ENCODE measurements at regions not wholly inside any gene's neighbourhood (a gene's known extent, or its start where the extent isn't known, plus 50 kb on each side); places are given as distances from the start of the nearest gene placed in this dataset.

DNA sequence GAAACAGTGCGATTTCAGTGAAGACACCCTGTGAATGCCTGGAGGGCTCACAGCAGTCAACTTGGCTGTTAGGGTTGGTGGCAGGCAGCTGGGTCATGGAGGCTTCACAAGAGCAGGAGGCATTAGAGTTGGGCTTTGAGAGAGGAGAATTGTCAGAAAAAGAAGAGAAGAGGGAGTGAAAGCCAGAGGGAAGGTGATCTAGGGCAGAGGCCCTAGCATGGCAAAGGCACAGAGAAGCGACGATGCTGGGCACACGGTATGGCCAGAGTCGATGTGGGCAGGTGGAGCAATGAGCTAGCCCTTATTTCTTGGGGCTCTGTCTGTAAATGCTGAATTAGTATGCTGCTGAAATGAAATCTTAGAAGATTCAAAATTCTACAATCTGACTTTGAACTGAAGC, 52.6 kb upstream of the OLFM4 start:
- ATAC-seq (ENCODE audit: low read depth in 2 of 2) (no peak), DNase-seq (no peak)
- Histone ChIP-seq H3K27ac (ENCODE audit: insufficient read depth, low read length, poor library complexity, severe bottlenecking) (no peak overlapping the region), H3K4me1 (ENCODE audit: control insufficient read depth, insufficient read depth, low read length, poor library complexity, severe bottlenecking) (no peaks in the 10 kb centered on the region), H3K36me3 (ENCODE audit: control insufficient read depth, insufficient read depth, low read length) (no peaks in the 10 kb centered on the region), H3K27me3 (ENCODE audit: control insufficient read depth, insufficient read depth, low read length) (no peaks in the 10 kb centered on the region), H3K9me3 (ENCODE audit: control insufficient read depth in 2 of 2, low read length in 2 of 2) (no peaks in the 10 kb centered on the region), H3K4me3 (ENCODE audit: low read depth, low read length) (no peak overlapping the region)
- Mint-ChIP-seq H3K27me3 (no peaks in the 10 kb centered on the region), H3K36me3 (no peaks in the 10 kb centered on the region), H3K27ac (no peak overlapping the region), H3K9me3 (peaks cover 0 to 1% (median 0%) of the 10 kb centered on the region in 7 donors), H3K4me1 (no peaks in the 10 kb centered on the region), H3K4me3 (no peak overlapping the region)

DNA sequence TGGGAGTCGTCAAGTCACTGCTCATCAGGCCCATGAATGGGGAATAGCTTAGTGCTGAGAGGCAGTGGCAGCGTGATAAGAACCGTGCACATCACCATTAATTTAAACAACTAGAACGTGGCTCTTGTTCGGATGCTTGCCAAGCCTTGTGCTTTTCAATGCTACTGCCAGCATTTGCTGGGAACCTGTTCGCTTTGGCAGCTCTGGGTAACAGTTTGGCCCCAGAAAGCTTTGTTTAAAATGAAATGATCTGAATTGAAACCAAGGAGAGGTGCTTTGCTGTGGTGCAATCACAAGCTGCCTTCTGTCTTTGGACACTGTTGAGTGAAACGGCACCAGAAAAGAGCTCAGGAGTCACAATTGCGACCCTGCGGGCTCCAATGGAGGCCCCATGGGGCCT, 53.5 kb upstream of the OLFM4 start:
- H3K27me3 ChIP-seq (ENCODE audit: control insufficient read depth, insufficient read depth, low read length) = no peaks in the 10 kb centered on the region

DNA sequence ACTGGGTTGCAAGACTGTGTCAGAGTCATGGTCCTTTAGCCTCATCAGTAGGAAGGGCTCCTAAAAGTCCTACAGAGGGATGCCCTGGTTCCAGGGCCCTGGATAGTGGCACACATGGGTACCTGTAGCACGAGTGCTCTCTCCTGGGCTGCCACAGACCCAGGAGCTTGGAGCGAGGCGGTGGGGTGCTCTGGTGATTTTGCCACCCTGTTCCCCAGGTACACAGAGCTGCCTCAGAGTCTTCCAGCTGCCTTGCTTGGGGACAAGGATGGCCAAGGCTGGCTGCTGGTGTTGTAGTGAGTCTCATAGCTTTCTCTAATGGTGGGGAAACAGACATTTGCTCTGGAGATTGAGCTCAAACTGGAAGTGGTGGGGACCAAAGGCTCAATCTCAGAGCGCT, 53.9 kb upstream of the OLFM4 start:
- no peak overlapping the region for H3K27ac Mint-ChIP-seq
- H3K4me3 Mint-ChIP-seq = no peak overlapping the region
- no peaks in the 10 kb centered on the region for H3K36me3 Mint-ChIP-seq
- H3K9me3 Mint-ChIP-seq = peaks cover 0 to 1% (median 0%) of the 10 kb centered on the region in 7 donors
- H3K36me3 ChIP-seq (ENCODE audit: control insufficient read depth, insufficient read depth, low read length) = no peaks in the 10 kb centered on the region
- H3K27me3 Mint-ChIP-seq = no peaks in the 10 kb centered on the region
- no peak overlapping the region for H3K4me3 ChIP-seq (ENCODE audit: low read depth, low read length)
- H3K9me3 ChIP-seq (ENCODE audit: control insufficient read depth in 2 of 2, low read length in 2 of 2) = no peaks in the 10 kb centered on the region
- H3K27ac ChIP-seq (ENCODE audit: insufficient read depth, low read length, poor library complexity, severe bottlenecking) = no peak overlapping the region
- no peak for DNase-seq
- ATAC-seq (ENCODE audit: low read depth in 2 of 2) = no peak
- no peaks in the 10 kb centered on the region for H3K4me1 ChIP-seq (ENCODE audit: control insufficient read depth, insufficient read depth, low read length, poor library complexity, severe bottlenecking)
- H3K27me3 ChIP-seq (ENCODE audit: control insufficient read depth, insufficient read depth, low read length) = no peaks in the 10 kb centered on the region
- no peaks in the 10 kb centered on the region for H3K4me1 Mint-ChIP-seq

More for the DNA sequence above, 53.5 kb upstream of the OLFM4 start:
- no peaks in the 10 kb centered on the region for H3K4me1 ChIP-seq (ENCODE audit: control insufficient read depth, insufficient read depth, low read length, poor library complexity, severe bottlenecking)
- no peak overlapping the region for H3K4me3 ChIP-seq (ENCODE audit: low read depth, low read length)
- no peak overlapping the region for H3K4me3 Mint-ChIP-seq
- no peaks in the 10 kb centered on the region for H3K9me3 ChIP-seq (ENCODE audit: control insufficient read depth in 2 of 2, low read length in 2 of 2)
- no peaks in the 10 kb centered on the region for H3K36me3 ChIP-seq (ENCODE audit: control insufficient read depth, insufficient read depth, low read length)
- H3K27ac ChIP-seq (ENCODE audit: insufficient read depth, low read length, poor library complexity, severe bottlenecking) = no peak overlapping the region
- H3K36me3 Mint-ChIP-seq = no peaks in the 10 kb centered on the region
- no peaks in the 10 kb centered on the region for H3K4me1 Mint-ChIP-seq
- no peaks in the 10 kb centered on the region for H3K27me3 Mint-ChIP-seq
- ATAC-seq (ENCODE audit: low read depth in 2 of 2) (no peak), DNase-seq (no peak)
- peaks cover 0 to 1% (median 0%) of the 10 kb centered on the region in 7 donors for H3K9me3 Mint-ChIP-seq
- H3K27ac Mint-ChIP-seq = no peak overlapping the region

DNA sequence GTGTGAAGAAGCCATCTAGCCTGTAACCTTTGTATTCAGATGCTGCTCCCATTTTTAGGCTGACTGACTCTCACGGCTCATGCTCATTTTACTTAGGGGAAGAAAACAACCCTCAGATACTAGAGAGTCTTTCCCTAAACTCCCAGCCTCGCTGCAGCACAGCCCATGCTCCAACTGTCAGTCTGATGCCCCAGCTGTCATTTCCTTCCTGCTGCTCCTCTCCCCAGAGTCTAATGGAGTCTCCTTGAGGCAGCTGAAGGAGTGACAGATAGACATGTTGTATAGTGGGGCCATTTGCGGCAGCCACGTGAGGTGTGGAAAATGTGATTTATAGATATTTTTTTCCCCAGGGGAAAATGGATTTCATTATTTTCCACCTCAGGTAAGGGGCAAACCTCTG, 59.2 kb upstream of the OLFM4 start:
- H3K36me3 Mint-ChIP-seq = no peaks in the 10 kb centered on the region
- H3K27me3 Mint-ChIP-seq = no peaks in the 10 kb centered on the region
- no peak for ATAC-seq (ENCODE audit: low read depth in 2 of 2)
- H3K4me3 ChIP-seq (ENCODE audit: low read depth, low read length) = no peak overlapping the region
- H3K36me3 ChIP-seq (ENCODE audit: control insufficient read depth, insufficient read depth, low read length) = no peaks in the 10 kb centered on the region
- no peak for DNase-seq
- no peak overlapping the region for H3K27ac Mint-ChIP-seq
- H3K27ac ChIP-seq (ENCODE audit: insufficient read depth, low read length, poor library complexity, severe bottlenecking) = no peak overlapping the region
- H3K9me3 ChIP-seq (ENCODE audit: control insufficient read depth in 2 of 2, low read length in 2 of 2) = no peaks in the 10 kb centered on the region
- no peak overlapping the region for H3K4me3 Mint-ChIP-seq
- peaks cover 0 to 1% (median 0%) of the 10 kb centered on the region in 7 donors for H3K9me3 Mint-ChIP-seq
- no peaks in the 10 kb centered on the region for H3K27me3 ChIP-seq (ENCODE audit: control insufficient read depth, insufficient read depth, low read length)
- H3K4me1 ChIP-seq (ENCODE audit: control insufficient read depth, insufficient read depth, low read length, poor library complexity, severe bottlenecking) = no peaks in the 10 kb centered on the region
- H3K4me1 Mint-ChIP-seq = peaks cover 0 to 3% (median 0%) of the 10 kb centered on the region in 4 donors

DNA sequence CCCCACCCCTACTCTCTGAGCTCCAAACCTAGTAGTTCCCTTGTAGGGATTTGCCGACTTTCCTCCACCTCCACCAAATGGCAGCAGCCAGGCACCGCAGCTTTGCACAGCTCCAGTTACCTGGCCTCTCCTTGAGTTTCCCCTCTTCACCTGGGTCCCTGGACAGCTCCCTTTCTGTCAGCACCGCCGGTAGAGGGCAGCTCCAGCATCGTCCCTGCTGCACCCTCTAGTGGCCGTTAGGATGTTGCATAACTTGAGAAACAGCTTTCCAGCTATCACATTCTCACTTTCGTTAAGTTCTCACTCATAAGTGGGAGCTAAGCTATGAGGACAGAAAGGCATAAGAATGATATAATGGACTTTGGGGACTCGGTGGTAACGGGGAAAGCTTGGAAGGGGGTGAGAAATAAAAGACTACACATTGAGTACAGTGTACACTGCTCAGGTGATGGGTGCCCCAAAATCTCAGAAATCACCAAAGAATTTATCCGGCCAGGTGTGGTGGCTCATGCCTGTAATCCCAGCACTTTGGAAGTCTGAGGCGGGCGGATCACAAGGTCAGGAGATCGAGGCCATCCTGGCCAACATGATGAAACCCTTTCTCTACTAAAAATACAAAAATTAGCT, 60.4 kb upstream of the OLFM4 start:
- Histone ChIP-seq H3K27ac (ENCODE audit: insufficient read depth, low read length, poor library complexity, severe bottlenecking) (no peak overlapping the region), H3K27me3 (ENCODE audit: control insufficient read depth, insufficient read depth, low read length) (no peaks in the 10 kb centered on the region), H3K36me3 (ENCODE audit: control insufficient read depth, insufficient read depth, low read length) (no peaks in the 10 kb centered on the region), H3K4me1 (ENCODE audit: control insufficient read depth, insufficient read depth, low read length, poor library complexity, severe bottlenecking) (no peaks in the 10 kb centered on the region), H3K9me3 (ENCODE audit: control insufficient read depth in 2 of 2, low read length in 2 of 2) (no peaks in the 10 kb centered on the region), H3K4me3 (ENCODE audit: low read depth, low read length) (no peak overlapping the region)
- no peak overlapping the region for H3K4me3 Mint-ChIP-seq
- no peaks in the 10 kb centered on the region for H3K27me3 Mint-ChIP-seq
- DNase-seq (peak; percentile 22 to 74 (median 36)), ATAC-seq (ENCODE audit: low read depth in 2 of 2) (peak; percentile 60 to 71)
- H3K4me1 Mint-ChIP-seq = peaks cover 0 to 3% (median 0%) of the 10 kb centered on the region in 4 donors
- no peak overlapping the region for H3K27ac Mint-ChIP-seq
- no peaks in the 10 kb centered on the region for H3K9me3 Mint-ChIP-seq
- no peaks in the 10 kb centered on the region for H3K36me3 Mint-ChIP-seq

DNA sequence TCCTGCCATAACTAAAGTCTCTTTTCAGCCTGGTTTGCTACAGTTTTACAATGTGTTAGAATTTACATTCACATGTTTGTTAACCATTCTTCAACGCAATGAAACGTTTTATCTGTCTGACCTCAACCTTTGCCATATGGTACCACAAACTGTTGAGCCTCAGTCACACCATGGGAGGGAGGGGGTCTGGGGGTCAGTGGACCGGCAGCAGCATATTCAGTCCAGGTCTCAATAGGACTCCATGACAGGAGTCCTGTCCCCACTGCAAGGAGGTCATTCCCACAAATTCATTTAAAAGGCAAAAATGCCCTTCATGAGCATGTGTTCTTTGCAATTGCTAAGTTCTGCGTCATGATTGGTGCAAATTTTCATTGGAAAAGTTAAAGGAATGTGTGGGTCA, 66.6 kb upstream of the OLFM4 start:
- Histone ChIP-seq H3K36me3 (ENCODE audit: control insufficient read depth, insufficient read depth, low read length) (no peaks in the 10 kb centered on the region), H3K9me3 (ENCODE audit: control insufficient read depth in 2 of 2, low read length in 2 of 2) (no peaks in the 10 kb centered on the region), H3K4me3 (ENCODE audit: low read depth, low read length) (no peak overlapping the region), H3K27me3 (ENCODE audit: control insufficient read depth, insufficient read depth, low read length) (no peaks in the 10 kb centered on the region), H3K4me1 (ENCODE audit: control insufficient read depth, insufficient read depth, low read length, poor library complexity, severe bottlenecking) (no peaks in the 10 kb centered on the region), H3K27ac (ENCODE audit: insufficient read depth, low read length, poor library complexity, severe bottlenecking) (no peak overlapping the region)
- H3K4me1 Mint-ChIP-seq = peaks cover 0 to 1% (median 0%) of the 10 kb centered on the region in 4 donors
- no peak for DNase-seq
- H3K27me3 Mint-ChIP-seq = no peaks in the 10 kb centered on the region
- H3K36me3 Mint-ChIP-seq = no peaks in the 10 kb centered on the region
- no peak overlapping the region for H3K4me3 Mint-ChIP-seq
- no peak overlapping the region for H3K27ac Mint-ChIP-seq
- peaks cover 0 to 2% (median 0%) of the 10 kb centered on the region in 7 donors for H3K9me3 Mint-ChIP-seq
- ATAC-seq (ENCODE audit: low read depth in 2 of 2) = no peak

DNA sequence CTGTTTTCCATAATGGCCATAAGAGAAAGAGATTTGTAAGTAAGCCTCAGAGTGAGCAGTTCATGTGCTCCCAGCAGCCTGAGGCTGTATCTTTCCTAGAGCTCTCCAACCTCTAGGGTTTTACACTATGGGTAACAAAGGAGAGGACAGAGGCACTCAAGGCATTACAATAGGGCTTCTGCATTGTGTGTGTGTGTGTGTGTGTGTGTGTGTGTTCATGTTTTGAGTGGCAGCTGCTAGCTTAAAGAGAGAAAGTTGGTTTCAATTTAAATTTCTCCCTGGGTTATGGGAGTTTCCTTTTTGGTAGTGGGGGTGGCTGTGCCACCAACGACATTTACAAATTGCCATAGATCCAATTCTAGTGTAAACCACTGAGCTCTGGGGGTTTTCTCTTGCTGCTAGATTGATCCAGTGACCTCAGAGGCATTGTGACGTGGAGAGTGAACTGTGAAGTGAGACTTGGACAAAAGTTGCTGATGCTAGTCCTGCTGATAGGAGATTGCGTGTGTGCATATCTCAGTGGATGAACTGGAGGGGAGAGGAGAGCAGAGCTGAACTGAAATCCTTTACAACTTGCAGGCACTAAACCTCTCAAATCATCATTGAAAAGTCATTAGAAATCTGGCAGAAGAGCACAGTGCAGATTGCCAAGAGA, 67.2 kb upstream of the OLFM4 start:
- H3K36me3 Mint-ChIP-seq = no peaks in the 10 kb centered on the region
- DNase-seq = no peak
- H3K27ac Mint-ChIP-seq = no peak overlapping the region
- Histone ChIP-seq H3K9me3 (ENCODE audit: control insufficient read depth in 2 of 2, low read length in 2 of 2) (no peaks in the 10 kb centered on the region), H3K4me3 (ENCODE audit: low read depth, low read length) (no peak overlapping the region), H3K27me3 (ENCODE audit: control insufficient read depth, insufficient read depth, low read length) (no peaks in the 10 kb centered on the region), H3K36me3 (ENCODE audit: control insufficient read depth, insufficient read depth, low read length) (no peaks in the 10 kb centered on the region), H3K27ac (ENCODE audit: insufficient read depth, low read length, poor library complexity, severe bottlenecking) (no peak overlapping the region), H3K4me1 (ENCODE audit: control insufficient read depth, insufficient read depth, low read length, poor library complexity, severe bottlenecking) (no peaks in the 10 kb centered on the region)
- peaks cover 0 to 1% (median 0%) of the 10 kb centered on the region in 4 donors for H3K4me1 Mint-ChIP-seq
- ATAC-seq (ENCODE audit: low read depth in 2 of 2) = no peak
- no peak overlapping the region for H3K4me3 Mint-ChIP-seq
- no peaks in the 10 kb centered on the region for H3K27me3 Mint-ChIP-seq
- peaks cover 0 to 2% (median 0%) of the 10 kb centered on the region in 7 donors for H3K9me3 Mint-ChIP-seq

DNA sequence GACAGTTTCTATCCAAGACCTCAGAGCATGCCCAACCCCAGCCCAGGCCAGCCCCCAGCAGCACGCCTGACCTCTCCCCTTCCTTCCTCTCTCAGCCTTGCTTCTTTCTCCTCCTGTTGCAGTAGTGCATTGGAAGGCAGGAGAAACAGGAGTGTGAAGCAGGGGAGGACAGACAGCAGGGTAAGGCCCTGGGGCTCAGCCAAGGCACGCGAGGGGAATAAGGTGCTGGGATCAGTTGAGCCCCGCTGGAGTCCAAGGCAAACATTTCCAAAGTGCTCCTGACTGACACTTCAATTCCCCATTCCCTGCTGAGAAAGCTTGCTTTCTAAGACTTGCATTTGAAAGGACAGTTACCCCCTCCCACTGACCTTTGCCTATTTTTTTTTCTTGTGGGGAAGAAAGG, 73.1 kb upstream of the OLFM4 start:
- no peak for ATAC-seq (ENCODE audit: low read depth in 2 of 2)
- Mint-ChIP-seq H3K4me1 (no peaks in the 10 kb centered on the region), H3K36me3 (no peaks in the 10 kb centered on the region), H3K27me3 (no peaks in the 10 kb centered on the region), H3K27ac (no peak overlapping the region), H3K4me3 (no peak overlapping the region), H3K9me3 (peaks cover 0 to 2% (median 0%) of the 10 kb centered on the region in 7 donors)
- DNase-seq = no peak
- Histone ChIP-seq H3K4me3 (ENCODE audit: low read depth, low read length) (no peak overlapping the region), H3K36me3 (ENCODE audit: control insufficient read depth, insufficient read depth, low read length) (no peaks in the 10 kb centered on the region), H3K27ac (ENCODE audit: insufficient read depth, low read length, poor library complexity, severe bottlenecking) (no peak overlapping the region), H3K9me3 (ENCODE audit: control insufficient read depth in 2 of 2, low read length in 2 of 2) (no peaks in the 10 kb centered on the region), H3K27me3 (ENCODE audit: control insufficient read depth, insufficient read depth, low read length) (no peaks in the 10 kb centered on the region), H3K4me1 (ENCODE audit: control insufficient read depth, insufficient read depth, low read length, poor library complexity, severe bottlenecking) (no peaks in the 10 kb centered on the region)
